MM.1S (cell line): ENCODE measurements at regions not wholly inside any gene's neighbourhood (a gene's known extent, or its start where the extent isn't known, plus 50 kb on each side); places are given as distances from the start of the nearest gene placed in this dataset.
"Not testable (repeated sequence)": the region's sequence is repeated elsewhere in the genome, so short reads cannot be mapped to it uniquely, and the experiment has no call there.

Source experiments
- DNase-seq: peaks from one replicate; pipeline ENCODE4 v3.0.0-alpha.2; 2015
- H2AFZ ChIP-seq: fragments of 300-600 bp; sonication (generic); 2 replicates; pipeline ENCODE4 v1.6.0; 2016; ENCODE audit warnings: antibody characterized with exemption, low read length
- H3F3A ChIP-seq: fragments of 300-600 bp; sonication (generic); 2 replicates; pipeline ENCODE4 v1.6.1; 2016; ENCODE audit warnings: mild to moderate bottlenecking, antibody characterized with exemption, low read length, moderate library complexity, mixed read lengths; ENCODE audit not compliant: insufficient read depth
- H3K27ac ChIP-seq: fragments of 300-600 bp; sonication (generic); 2 replicates; pipeline ENCODE4 v1.5.1; 2016; ENCODE audit warnings: mild to moderate bottlenecking, low read length
- H3K27me3 ChIP-seq: fragments of 300-600 bp; sonication (generic); replicated peaks from 2 replicates; pipeline ENCODE4 v1.6.0; 2016; ENCODE audit warnings: low read length; ENCODE audit not compliant: insufficient read depth
- H3K36me3 ChIP-seq: fragments of 300-600 bp; sonication (generic); replicated peaks from 2 replicates; pipeline ENCODE4 v1.6.1; 2016; ENCODE audit warnings: mild to moderate bottlenecking, low read length, mixed read lengths; ENCODE audit not compliant: insufficient read depth
- H3K4me1 ChIP-seq: fragments of 300-600 bp; sonication (generic); 2 replicates; pipeline ENCODE4 v1.6.1; 2016; ENCODE audit warnings: low read length, mixed read lengths
- H3K4me2 ChIP-seq: fragments of 300-600 bp; sonication (generic); 2 replicates; pipeline ENCODE4 v1.6.0; 2016; ENCODE audit warnings: low read depth, low read length
- H3K4me3 ChIP-seq: fragments of 300-600 bp; sonication (generic); 2 replicates; pipeline ENCODE4 v1.5.1; 2016; ENCODE audit warnings: low read length, mixed read lengths
- H3K79me2 ChIP-seq: fragments of 300-600 bp; sonication (generic); 2 replicates; pipeline ENCODE4 v1.6.1; 2016; ENCODE audit warnings: mixed run types, low read length, mixed read lengths
- H3K9ac ChIP-seq: fragments of 300-600 bp; sonication (generic); 2 replicates; pipeline ENCODE4 v1.6.1; 2016; ENCODE audit warnings: low read length, mixed read lengths
- H3K9me2 ChIP-seq: fragments of 300-600 bp; sonication (generic); replicated peaks from 2 replicates; pipeline ENCODE4 v1.6.1; 2016; ENCODE audit warnings: mild to moderate bottlenecking, low read length, mixed read lengths; ENCODE audit not compliant: insufficient read depth
- H3K9me3 ChIP-seq: fragments of 300-600 bp; sonication (generic); replicated peaks from 2 replicates; pipeline ENCODE4 v1.6.1; 2016; ENCODE audit warnings: mild to moderate bottlenecking, low read length, mixed read lengths; ENCODE audit not compliant: insufficient read depth
- H4K20me1 ChIP-seq: fragments of 300-600 bp; sonication (generic); 2 replicates; pipeline ENCODE4 v1.6.1; 2016; ENCODE audit warnings: mild to moderate bottlenecking, low read length, moderate library complexity, mixed read lengths; ENCODE audit not compliant: insufficient read depth

- H2AFZ ChIP-seq, H3K4me1 ChIP-seq, H3F3A ChIP-seq, H4K20me1 ChIP-seq, DNase-seq, H3K4me2 ChIP-seq, H3K27ac ChIP-seq, H3K9me2 ChIP-seq, H3K9ac ChIP-seq, H3K79me2 ChIP-seq, H3K4me3 ChIP-seq, H3K9me3 ChIP-seq, H3K27me3 ChIP-seq, H3K36me3 ChIP-seq: not testable (repeated sequence)
Observed at GRCh38 chr15:20060838-20061237, 480.8 kb downstream of the GOLGA6L6 start.

GRCh38 chr15:20056871-20057270 lies 484.7 kb downstream of the GOLGA6L6 start:
- H3K9me3 ChIP-seq, H3K4me1 ChIP-seq, H3K27ac ChIP-seq, DNase-seq, H3K79me2 ChIP-seq, H3K27me3 ChIP-seq, H3K9ac ChIP-seq, H4K20me1 ChIP-seq, H3K9me2 ChIP-seq, H3F3A ChIP-seq, H3K4me2 ChIP-seq, H3K36me3 ChIP-seq, H2AFZ ChIP-seq, H3K4me3 ChIP-seq: not testable (repeated sequence)

GRCh38 chr15:20055921-20056320 lies 485.7 kb downstream of the GOLGA6L6 start:
- not testable (repeated sequence) for H3K9me3 ChIP-seq, H3K79me2 ChIP-seq, H3K4me3 ChIP-seq, H3K36me3 ChIP-seq, H3K27ac ChIP-seq, H3K9ac ChIP-seq, H3K27me3 ChIP-seq, DNase-seq, H3F3A ChIP-seq, H2AFZ ChIP-seq, H3K4me2 ChIP-seq, H3K4me1 ChIP-seq, H3K9me2 ChIP-seq, H4K20me1 ChIP-seq

- H3K4me2 ChIP-seq, H3K4me1 ChIP-seq, H3K9me2 ChIP-seq, H3K9ac ChIP-seq, DNase-seq, H3K27me3 ChIP-seq, H3K36me3 ChIP-seq, H3K9me3 ChIP-seq, H3F3A ChIP-seq, H3K79me2 ChIP-seq, H2AFZ ChIP-seq, H3K27ac ChIP-seq, H4K20me1 ChIP-seq, H3K4me3 ChIP-seq: not testable (repeated sequence)
Observed at GRCh38 chr15:20048189-20048588, 493.4 kb downstream of the GOLGA6L6 start.

- H3F3A ChIP-seq, H4K20me1 ChIP-seq, H2AFZ ChIP-seq, H3K4me3 ChIP-seq, DNase-seq, H3K79me2 ChIP-seq, H3K4me2 ChIP-seq, H3K27me3 ChIP-seq, H3K9me2 ChIP-seq, H3K27ac ChIP-seq, H3K9me3 ChIP-seq, H3K9ac ChIP-seq, H3K36me3 ChIP-seq, H3K4me1 ChIP-seq: not testable (repeated sequence)
Observed at GRCh38 chr15:20045165-20045564, 496.4 kb downstream of the GOLGA6L6 start.

- H3K27me3 ChIP-seq, H3K4me3 ChIP-seq, H2AFZ ChIP-seq, H3K4me2 ChIP-seq, H3K27ac ChIP-seq, H3K9me2 ChIP-seq, H3K9me3 ChIP-seq, H3K4me1 ChIP-seq, H3F3A ChIP-seq, H3K9ac ChIP-seq, H3K36me3 ChIP-seq, H3K79me2 ChIP-seq, DNase-seq, H4K20me1 ChIP-seq: not testable (repeated sequence)
Observed at GRCh38 chr15:20040691-20041090, 500.9 kb downstream of the GOLGA6L6 start.

GRCh38 chr15:20025040-20025439 lies 516.6 kb downstream of the GOLGA6L6 start:
- H3K4me1 ChIP-seq, H3K4me2 ChIP-seq, H3K9me3 ChIP-seq, H4K20me1 ChIP-seq, H3K4me3 ChIP-seq, H3K9me2 ChIP-seq, H3K36me3 ChIP-seq, H3K9ac ChIP-seq, H3K79me2 ChIP-seq, H2AFZ ChIP-seq, H3K27ac ChIP-seq, H3F3A ChIP-seq, H3K27me3 ChIP-seq, DNase-seq: not testable (repeated sequence)

GRCh38 chr15:20022349-20022748 lies 519.3 kb downstream of the GOLGA6L6 start:
- not testable (repeated sequence) for DNase-seq, H3K4me3 ChIP-seq, H2AFZ ChIP-seq, H3K4me1 ChIP-seq, H3K27ac ChIP-seq, H3K36me3 ChIP-seq, H3F3A ChIP-seq, H3K27me3 ChIP-seq, H3K4me2 ChIP-seq, H3K9me2 ChIP-seq, H3K79me2 ChIP-seq, H3K9ac ChIP-seq, H3K9me3 ChIP-seq, H4K20me1 ChIP-seq
